Astrocyte of the cerebellum (primary cell): ENCODE measurements at regions not wholly inside any gene's neighbourhood (a gene's known extent, or its start where the extent isn't known, plus 50 kb on each side); places are given as distances from the start of the nearest gene placed in this dataset.
"Not testable (repeated sequence)": the region's sequence is repeated elsewhere in the genome, so short reads cannot be mapped to it uniquely, and the experiment has no call there.

Source experiments
- DNase-seq: peaks from one replicate; pipeline ENCODE4 v3.0.0-alpha.2; 2011; ENCODE audit warnings: low read depth
- H3K4me3 ChIP-seq: 2 replicates; pipeline ENCODE4 v1.5.1; 2011; ENCODE audit warnings: mild to moderate bottlenecking, low read depth, low read length, moderate library complexity
- CTCF ChIP-seq: IDR thresholded peaks from 2 replicates; pipeline ENCODE4 v1.5.1; 2012; ENCODE audit warnings: low read length, low read depth, moderate library complexity, mild to moderate bottlenecking; ENCODE audit errors: missing control alignments
- in situ Hi-C: cut with HindIII; loops from 2 replicates; pipeline ENCODE4 v1.10.0; 2017; ENCODE audit warnings: low sequenced_read_pairs

DNA sequence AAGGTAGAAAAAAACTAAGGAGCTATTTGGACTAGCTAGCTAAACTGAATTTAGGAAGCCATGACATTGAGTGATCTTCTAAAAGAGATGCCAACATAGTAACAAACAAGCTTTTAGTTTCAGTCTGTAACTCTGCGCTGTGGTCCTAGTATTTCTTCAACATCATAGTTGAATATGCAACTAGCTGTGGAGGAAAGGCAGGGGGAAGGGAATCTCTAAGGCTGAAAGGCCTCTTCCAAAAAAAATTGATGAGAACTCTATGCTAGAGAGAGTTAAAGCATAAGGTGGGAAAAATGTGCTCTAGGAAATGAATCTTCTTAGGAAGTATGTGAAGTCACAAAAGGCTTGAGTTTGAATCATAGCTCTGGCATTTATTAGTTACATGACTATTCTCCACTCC is 120.2 kb downstream of the NBPF8 start:
- H3K4me3 ChIP-seq, in situ Hi-C loops: not testable (repeated sequence)
- DNase-seq = peak; percentile 18

DNA sequence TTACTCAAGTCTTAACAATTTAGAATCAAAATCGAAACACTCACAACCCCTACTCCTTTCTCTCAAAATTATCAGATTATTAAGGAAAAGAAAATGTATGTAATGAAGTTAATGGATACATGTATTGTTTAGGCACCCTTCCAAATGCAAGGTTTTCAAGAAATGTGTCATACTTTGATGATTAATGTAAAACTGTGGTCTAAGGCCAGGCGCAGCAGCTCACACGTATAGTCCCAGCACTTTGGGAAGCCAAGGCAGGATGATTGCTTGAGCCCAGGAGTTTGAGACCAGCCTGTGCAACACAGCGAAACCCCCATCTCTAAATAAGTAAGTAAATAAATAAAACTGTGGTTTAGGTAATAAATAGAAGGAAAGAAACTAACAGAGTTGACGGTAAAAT is 126.6 kb downstream of the NBPF8 start:
- DNase-seq, in situ Hi-C loops, H3K4me3 ChIP-seq: not testable (repeated sequence)

DNA sequence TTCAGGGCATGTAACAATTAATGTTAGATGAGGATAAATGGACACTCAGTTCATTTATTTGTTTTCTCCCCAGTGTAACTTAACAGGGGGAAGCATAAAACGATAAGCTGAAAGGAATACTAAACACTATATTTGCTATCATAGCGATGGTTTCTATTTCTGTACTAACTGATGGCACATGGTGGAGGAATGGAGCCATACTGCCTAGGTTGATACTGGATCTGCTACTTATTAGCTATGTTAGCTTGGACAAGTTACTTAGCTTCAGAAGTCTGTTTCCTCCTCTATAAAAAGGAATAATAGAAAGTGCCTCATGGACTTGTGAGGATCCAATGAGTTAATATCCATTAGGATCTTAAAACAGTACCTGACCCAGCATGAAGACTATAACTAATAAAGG is 127.5 kb downstream of the NBPF8 start:
- in situ Hi-C loops = not testable (repeated sequence)

DNA sequence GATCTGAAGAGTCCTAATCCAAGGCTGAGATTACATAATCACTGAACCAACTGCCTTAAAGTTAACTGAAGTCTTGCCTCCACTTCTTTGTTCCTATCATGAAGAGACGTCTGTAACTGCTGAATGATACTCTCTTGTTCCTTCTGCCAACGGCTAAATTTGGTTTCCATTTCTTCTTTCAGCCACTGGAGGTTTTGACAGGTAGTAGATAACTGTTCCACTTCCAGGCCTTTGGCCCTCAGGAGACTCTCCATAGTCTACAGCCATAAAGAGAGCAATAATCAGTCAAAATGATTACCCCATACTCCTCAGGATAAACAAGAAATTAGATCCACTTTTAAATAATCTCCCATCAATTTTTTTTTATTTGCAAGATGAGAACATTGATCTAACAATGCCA is 128.1 kb downstream of the NBPF8 start:
- in situ Hi-C loops, DNase-seq, H3K4me3 ChIP-seq: not testable (repeated sequence)

More for the DNA sequence above, 127.5 kb downstream of the NBPF8 start:
- DNase-seq, H3K4me3 ChIP-seq: not testable (repeated sequence)

DNA sequence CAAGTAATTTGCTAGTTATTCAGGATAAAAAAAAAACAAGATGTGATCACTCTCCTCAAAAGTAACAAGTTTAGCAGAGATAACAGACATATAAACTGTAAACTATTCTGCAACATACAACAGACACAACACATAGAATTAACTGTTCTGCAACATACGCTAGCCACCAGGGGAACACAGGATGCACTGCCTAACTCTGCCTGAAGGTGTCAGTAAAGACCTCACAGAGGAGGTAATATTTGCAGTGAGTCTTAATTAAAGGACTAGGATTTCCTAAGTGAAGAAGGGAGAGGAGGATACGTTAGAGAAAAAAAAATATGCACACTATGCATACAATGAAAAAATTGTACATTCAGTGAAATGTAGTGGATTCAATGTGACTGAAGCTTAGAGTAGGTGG is 129.6 kb downstream of the NBPF8 start:
- TF ChIP-seq CTCF = peak; percentile 26
- H3K4me3 ChIP-seq, DNase-seq, in situ Hi-C loops: not testable (repeated sequence)

DNA sequence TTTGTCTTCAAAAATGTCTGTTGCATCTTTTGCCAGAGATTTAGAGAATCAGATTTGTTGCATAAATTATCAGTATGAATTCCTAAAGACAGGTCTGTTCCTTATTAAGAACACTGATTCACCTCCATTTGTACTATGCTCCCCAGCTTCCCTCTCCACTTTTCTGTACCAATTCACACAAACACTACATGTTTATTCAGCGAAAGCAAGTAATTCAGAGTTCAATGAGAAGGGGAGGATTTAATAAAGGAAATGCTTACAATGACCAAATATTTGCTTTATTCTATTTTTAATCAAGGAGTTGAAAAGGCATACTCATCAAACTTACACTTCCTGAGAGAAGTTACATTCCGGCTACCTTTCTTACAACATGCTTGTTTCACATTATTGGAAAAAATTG is 135.5 kb downstream of the NBPF8 start:
- in situ Hi-C loops, H3K4me3 ChIP-seq: not testable (repeated sequence)

DNA sequence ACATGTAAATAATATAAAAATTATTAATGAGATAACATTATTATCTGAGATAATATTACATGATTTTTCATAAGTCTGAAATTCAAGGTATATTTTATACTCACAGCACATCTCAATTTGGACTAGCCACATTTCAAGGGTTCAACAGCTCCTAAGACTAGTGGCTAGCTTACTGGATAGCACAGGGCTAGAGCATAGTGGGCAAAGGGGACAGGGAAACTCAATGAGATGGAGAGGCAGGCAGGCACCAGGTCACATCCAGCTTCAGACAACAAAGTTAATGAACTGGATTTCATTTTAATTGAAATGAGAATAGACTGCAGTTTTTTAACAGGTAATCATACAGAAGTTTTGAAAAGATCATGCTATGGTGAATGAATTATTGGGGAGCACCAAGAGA is 137.4 kb downstream of the NBPF8 start:
- H3K4me3 ChIP-seq, DNase-seq, in situ Hi-C loops: not testable (repeated sequence)

More for the DNA sequence above, 135.5 kb downstream of the NBPF8 start:
- not testable (repeated sequence) for DNase-seq

- in situ Hi-C loops, DNase-seq: not testable (repeated sequence)
- peak overlapping the region; percentile 44 for H3K4me3 ChIP-seq
These were observed 142.9 kb downstream of the NBPF8 start for GRCh38 chr1:120557605-120558302.

- H3K4me3 ChIP-seq = peak overlapping the region; percentile 49
- in situ Hi-C loops, DNase-seq: not testable (repeated sequence)
These were observed 143.6 kb downstream of the NBPF8 start for GRCh38 chr1:120558303-120559060.

- H3K4me3 ChIP-seq, in situ Hi-C loops, DNase-seq: not testable (repeated sequence)
These were observed 146.9 kb downstream of the NBPF8 start for GRCh38 chr1:120561767-120562166.

DNA sequence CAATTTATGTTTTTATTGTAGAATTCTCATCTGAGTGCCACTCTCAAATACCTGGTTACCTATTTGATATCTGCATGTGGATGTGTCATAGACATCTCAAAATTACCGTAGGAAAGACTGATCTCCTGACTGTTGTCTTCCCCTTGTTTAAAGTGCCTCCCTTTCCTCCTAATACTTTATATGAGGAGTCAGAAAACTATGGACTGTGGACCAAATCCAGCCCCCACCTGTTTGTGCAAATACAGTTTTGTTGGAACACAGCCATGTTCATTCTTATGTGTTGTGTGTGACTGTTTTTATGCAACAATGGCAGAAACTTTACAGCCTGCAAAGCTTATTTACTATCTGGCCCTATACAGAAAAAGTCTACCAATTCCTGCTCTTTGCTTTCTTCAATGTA is 150.6 kb downstream of the NBPF8 start:
- DNase-seq, H3K4me3 ChIP-seq, in situ Hi-C loops: not testable (repeated sequence)

- H3K4me3 ChIP-seq, DNase-seq, in situ Hi-C loops: not testable (repeated sequence)
These were observed 152.8 kb downstream of the NBPF8 start for GRCh38 chr1:120567620-120568019.

DNA sequence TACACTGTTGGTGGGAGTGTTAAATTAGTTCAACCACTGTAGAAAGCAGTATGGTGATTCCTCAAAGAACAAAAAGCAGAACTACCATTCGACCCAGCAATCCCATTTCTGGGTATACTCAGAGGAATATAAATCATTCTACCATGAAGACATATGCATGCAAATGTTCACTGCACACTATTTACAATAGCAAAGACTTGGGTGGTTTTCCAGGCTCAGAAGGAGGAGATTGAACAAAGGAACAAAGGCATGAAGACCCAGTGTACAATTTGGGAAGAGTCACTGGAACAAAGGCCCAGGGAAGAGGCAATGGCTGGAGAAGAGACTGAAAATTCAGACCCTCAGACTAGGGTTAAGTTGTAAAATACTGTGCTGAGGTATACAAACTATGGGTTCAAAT is 148.5 kb upstream of the NBPF26 start:
- H3K4me3 ChIP-seq, in situ Hi-C loops, DNase-seq: not testable (repeated sequence)

DNA sequence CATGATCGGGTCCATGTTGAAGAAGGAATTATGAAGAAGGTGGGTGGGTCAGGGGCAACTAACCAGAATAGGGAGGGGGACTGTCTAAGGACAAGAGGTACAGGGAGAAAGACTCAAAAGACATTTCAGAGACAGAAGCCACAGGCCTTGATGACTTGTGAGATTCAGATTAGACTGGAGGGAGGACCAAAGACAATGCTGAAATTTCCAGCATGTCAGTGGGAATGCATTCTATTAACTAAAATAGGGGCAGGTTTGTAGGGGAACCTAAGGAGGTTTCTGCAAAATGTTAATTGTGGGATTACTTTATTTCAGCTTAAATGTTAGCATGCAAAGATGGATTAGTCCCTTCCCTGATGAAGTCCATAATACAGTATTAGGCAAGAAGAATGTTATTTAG is 141.6 kb upstream of the NBPF26 start:
- in situ Hi-C loops, H3K4me3 ChIP-seq: not testable (repeated sequence)

DNA sequence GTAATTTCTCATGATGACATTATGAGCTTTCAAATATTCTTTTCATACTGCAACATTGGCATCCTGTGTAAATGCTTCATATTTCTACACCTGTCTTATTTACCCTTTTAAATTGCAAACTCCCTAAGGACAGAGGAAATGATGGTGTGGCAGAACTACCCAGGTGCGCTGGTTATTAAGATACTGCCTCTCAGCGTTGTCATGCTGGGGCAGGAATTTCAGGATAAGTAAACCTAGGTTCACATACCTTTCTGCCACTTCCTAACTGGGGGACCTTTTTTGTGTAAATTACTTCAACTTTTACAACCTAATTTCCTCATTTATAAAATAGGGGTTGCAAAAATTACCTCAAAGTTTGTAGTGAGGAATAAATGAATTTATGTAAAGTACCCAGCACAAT is 137.7 kb upstream of the NBPF26 start:
- DNase-seq, in situ Hi-C loops, H3K4me3 ChIP-seq: not testable (repeated sequence)

More for the DNA sequence above, 141.6 kb upstream of the NBPF26 start:
- DNase-seq = not testable (repeated sequence)

DNA sequence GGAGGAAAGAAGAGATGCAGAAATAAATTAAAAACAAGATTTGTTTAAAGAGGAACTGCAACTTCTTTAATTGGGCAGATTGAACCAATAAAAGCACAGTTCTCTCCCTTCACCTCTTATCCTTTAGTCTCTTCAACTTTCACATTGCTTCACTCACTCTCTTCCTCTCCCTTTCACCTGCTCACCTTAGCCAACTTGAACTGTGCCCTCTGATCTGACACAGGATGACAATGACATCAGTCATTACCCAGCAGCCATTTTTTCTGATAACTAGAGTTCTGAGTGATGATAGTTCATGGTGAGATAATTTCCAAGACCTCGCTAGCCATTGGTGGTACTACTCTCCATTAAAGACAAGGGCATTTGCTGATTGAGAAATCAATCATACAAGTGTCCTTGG is 134.9 kb upstream of the NBPF26 start:
- DNase-seq, H3K4me3 ChIP-seq, in situ Hi-C loops: not testable (repeated sequence)

GRCh38 chr1:120591774-120592173 is 132.0 kb upstream of the NBPF26 start:
- H3K4me3 ChIP-seq, in situ Hi-C loops, DNase-seq: not testable (repeated sequence)
